Neutrophil (primary cell): ENCODE measurements at regions not wholly inside any gene's neighbourhood (a gene's known extent, or its start where the extent isn't known, plus 50 kb on each side); places are given as distances from the start of the nearest gene placed in this dataset.

Source experiments
- H3K27ac ChIP-seq: fragments of 200-600 bp; sonication (generic); 2 replicates; pipeline ENCODE4 v1.5.1; 2016; ENCODE audit warnings: mild to moderate bottlenecking, moderate library complexity
- H3K27me3 ChIP-seq: fragments of 200-600 bp; sonication (generic); 2 replicates; pipeline ENCODE4 v1.6.0; 2016; ENCODE audit warnings: mild to moderate bottlenecking
- H3K36me3 ChIP-seq: fragments of 200-600 bp; sonication (generic); 2 replicates; pipeline ENCODE4 v1.5.1; 2017
- H3K4me1 ChIP-seq, 2 experiments: fragments of 200-600 bp in 1 of 2; sonication (generic) in 1 of 2; 1 replicate in 1 of 2; 2 replicates in 1 of 2; pipeline versions ENCODE4 v1.5.1 to v1.6.1; 2013 to 2016; ENCODE audit warnings: low read depth in 1 of 2, low read length in 1 of 2, mild to moderate bottlenecking in 1 of 2, moderate library complexity in 1 of 2; ENCODE audit not compliant: control insufficient read depth in 1 of 2, insufficient read depth in 1 of 2
- H3K4me3 ChIP-seq, 2 experiments: fragments of 200-600 bp in 1 of 2; sonication (generic) in 1 of 2; 1 replicate in 1 of 2; 2 replicates in 1 of 2; pipeline ENCODE4 v1.5.1; 2013 to 2016; ENCODE audit warnings: low read depth in 1 of 2, low read length in 1 of 2, mild to moderate bottlenecking in 1 of 2, moderate library complexity in 1 of 2
- H3K9me3 ChIP-seq: fragments of 200-600 bp; sonication (generic); 2 replicates; pipeline ENCODE4 v1.5.1; 2016
- TF ChIP-seq, protein P1 (sequence below): fragments of 200-600 bp; sonication (generic); IDR thresholded peaks from 2 replicates; pipeline ENCODE4 v1.5.1; 2016; ENCODE audit warnings: antibody characterized with exemption

- Histone ChIP-seq H3K27ac (no peak overlapping the region), H3K27me3 (no peaks in the 10 kb centered on the region), H3K4me1 (no peaks in the 10 kb centered on the region), H3K36me3 (no peaks in the 10 kb centered on the region), H3K4me3 (no peak overlapping the region), H3K9me3 (no peaks in the 10 kb centered on the region)
- TF ChIP-seq, protein P1, sequence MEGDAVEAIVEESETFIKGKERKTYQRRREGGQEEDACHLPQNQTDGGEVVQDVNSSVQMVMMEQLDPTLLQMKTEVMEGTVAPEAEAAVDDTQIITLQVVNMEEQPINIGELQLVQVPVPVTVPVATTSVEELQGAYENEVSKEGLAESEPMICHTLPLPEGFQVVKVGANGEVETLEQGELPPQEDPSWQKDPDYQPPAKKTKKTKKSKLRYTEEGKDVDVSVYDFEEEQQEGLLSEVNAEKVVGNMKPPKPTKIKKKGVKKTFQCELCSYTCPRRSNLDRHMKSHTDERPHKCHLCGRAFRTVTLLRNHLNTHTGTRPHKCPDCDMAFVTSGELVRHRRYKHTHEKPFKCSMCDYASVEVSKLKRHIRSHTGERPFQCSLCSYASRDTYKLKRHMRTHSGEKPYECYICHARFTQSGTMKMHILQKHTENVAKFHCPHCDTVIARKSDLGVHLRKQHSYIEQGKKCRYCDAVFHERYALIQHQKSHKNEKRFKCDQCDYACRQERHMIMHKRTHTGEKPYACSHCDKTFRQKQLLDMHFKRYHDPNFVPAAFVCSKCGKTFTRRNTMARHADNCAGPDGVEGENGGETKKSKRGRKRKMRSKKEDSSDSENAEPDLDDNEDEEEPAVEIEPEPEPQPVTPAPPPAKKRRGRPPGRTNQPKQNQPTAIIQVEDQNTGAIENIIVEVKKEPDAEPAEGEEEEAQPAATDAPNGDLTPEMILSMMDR, result no peak
Observed at GRCh38 chr14:22513066-22513812, 75.8 kb downstream of the DAD1 start.

DNA sequence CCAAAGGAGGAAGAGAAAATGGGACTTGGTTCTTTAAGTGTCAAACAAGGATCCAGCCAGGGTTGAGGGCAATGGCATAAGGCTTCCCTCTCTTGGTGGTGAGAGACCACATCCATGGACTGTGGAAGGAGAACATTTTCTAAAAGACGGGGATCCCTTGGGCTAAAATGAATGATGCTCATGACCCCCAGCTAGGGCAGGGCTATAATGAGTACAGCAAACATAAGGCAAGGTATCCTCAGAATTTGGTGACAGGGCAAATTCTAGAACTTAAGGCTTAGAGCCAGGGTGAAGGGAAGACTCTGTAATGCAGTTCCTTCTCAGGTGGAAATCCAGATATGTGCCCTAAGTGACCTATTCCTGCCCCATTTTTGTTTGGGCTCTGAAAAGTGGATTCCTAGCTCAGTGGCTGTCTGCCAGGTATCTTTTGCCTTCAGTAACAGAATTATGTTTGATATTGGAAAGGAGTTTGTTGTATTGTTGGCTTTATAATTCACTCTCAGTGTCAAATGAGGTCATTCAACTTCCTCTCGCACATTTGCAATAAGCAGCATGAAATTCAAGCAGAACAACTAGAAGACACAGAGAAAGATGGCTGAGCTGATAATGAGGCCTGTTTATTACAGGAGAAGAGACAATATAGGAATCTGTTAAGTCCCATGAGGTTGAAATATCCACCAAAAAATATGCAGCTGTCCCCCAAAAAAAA lies 76.8 kb downstream of the DAD1 start:
- Histone ChIP-seq H3K27me3 (no peaks in the 10 kb centered on the region), H3K36me3 (no peaks in the 10 kb centered on the region), H3K4me1 (no peaks in the 10 kb centered on the region), H3K27ac (no peak overlapping the region), H3K4me3 (no peak overlapping the region), H3K9me3 (no peaks in the 10 kb centered on the region)
- TF ChIP-seq, protein P1, result no peak

GRCh38 chr14:22510527-22511110 lies 78.4 kb downstream of the DAD1 start:
- H3K27ac ChIP-seq, result no peak overlapping the region
- H3K4me1 ChIP-seq, result no peaks in the 10 kb centered on the region
- no peaks in the 10 kb centered on the region for H3K9me3 ChIP-seq
- TF ChIP-seq, protein P1, result no peak
- H3K4me3 ChIP-seq, result no peak overlapping the region
- H3K36me3 ChIP-seq, result no peaks in the 10 kb centered on the region
- no peaks in the 10 kb centered on the region for H3K27me3 ChIP-seq

DNA sequence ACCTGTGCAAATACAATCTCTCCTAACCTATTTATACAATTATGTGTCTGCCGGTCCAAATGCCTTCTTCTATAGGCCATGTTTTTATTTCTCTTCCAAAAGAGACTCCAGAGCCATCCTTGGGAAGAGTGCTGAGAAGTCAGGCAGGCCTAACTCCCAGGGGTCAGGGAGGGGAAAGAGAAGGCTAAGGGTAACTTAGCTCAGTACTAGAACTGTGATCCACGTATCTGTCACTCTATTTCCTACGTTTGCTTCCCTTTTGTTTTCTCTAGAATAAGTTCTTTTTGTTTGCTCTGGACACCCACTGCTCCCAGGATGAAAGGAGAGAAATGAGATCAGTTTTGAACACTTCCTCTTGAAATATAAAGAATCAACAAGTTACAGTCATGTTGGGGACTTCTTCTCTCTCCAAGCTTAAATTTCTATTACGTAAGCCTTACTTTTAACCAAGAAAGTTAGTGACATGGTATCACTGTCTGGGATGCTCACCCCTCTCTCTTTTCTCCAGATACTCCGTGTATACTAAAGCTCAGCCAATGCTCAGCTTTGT lies 79.2 kb downstream of the DAD1 start:
- no peak overlapping the region for H3K27ac ChIP-seq
- H3K9me3 ChIP-seq, result no peaks in the 10 kb centered on the region
- TF ChIP-seq, protein P1, result no peak
- H3K27me3 ChIP-seq, result no peaks in the 10 kb centered on the region
- H3K4me3 ChIP-seq, result no peak overlapping the region
- H3K4me1 ChIP-seq, result no peaks in the 10 kb centered on the region
- no peaks in the 10 kb centered on the region for H3K36me3 ChIP-seq

GRCh38 chr14:22509036-22509709 lies 79.9 kb downstream of the DAD1 start:
- H3K27me3 ChIP-seq, result no peaks in the 10 kb centered on the region
- no peak overlapping the region for H3K4me3 ChIP-seq
- H3K4me1 ChIP-seq, result no peaks in the 10 kb centered on the region
- H3K9me3 ChIP-seq, result no peaks in the 10 kb centered on the region
- TF ChIP-seq, protein P1, result no peak
- H3K36me3 ChIP-seq, result no peaks in the 10 kb centered on the region
- H3K27ac ChIP-seq, result no peak overlapping the region
